BE2C (cell line): ENCODE measurements at regions not wholly inside any gene's neighbourhood (a gene's known extent, or its start where the extent isn't known, plus 50 kb on each side); places are given as distances from the start of the nearest gene placed in this dataset.

ENCODE experiments used
- DNase-seq: peaks from one replicate; pipeline ENCODE4 v3.0.0-alpha.2; 2020
- H3K27me3 ChIP-seq: fragments of 250-450 bp; sonication (Bioruptor Pico); 2 replicates; pipeline ENCODE4 v1.5.1; 2020; ENCODE audit warnings: mild to moderate bottlenecking
- H3K36me3 ChIP-seq: fragments of 250-450 bp; sonication (Bioruptor Pico); 2 replicates; pipeline ENCODE4 v1.5.1; 2020; ENCODE audit warnings: mild to moderate bottlenecking
- H3K4me1 ChIP-seq: fragments of 250-450 bp; sonication (Bioruptor Pico); 2 replicates; pipeline ENCODE4 v1.5.1; 2020
- H3K4me3 ChIP-seq: 2 replicates; pipeline ENCODE4 v1.5.1; 2011; ENCODE audit warnings: low read depth, low read length
- H3K9me3 ChIP-seq: fragments of 250-450 bp; sonication (Bioruptor Pico); 2 replicates; pipeline ENCODE4 v1.5.1; 2020
- CTCF ChIP-seq: IDR thresholded peaks from 2 replicates; pipeline ENCODE4 v1.5.1; 2012; ENCODE audit warnings: mild to moderate bottlenecking, low read depth, low read length

- Histone ChIP-seq H3K4me1 (peaks cover 2% of the 10 kb centered on the region; the same call in 1 of the 2 replicates), H3K36me3 (no peaks in the 10 kb centered on the region), H3K4me3 (no peak overlapping the region), H3K27me3 (no peaks in the 10 kb centered on the region), H3K9me3 (no peaks in the 10 kb centered on the region)
- no peak for DNase-seq
- no peak for TF ChIP-seq CTCF
These were observed 301.6 kb downstream of the LRFN2 start for GRCh38 chr6:40285535-40285934.

- peaks cover 2% of the 10 kb centered on the region; the same call in 1 of the 2 replicates for H3K4me1 ChIP-seq
- no peaks in the 10 kb centered on the region for H3K9me3 ChIP-seq
- no peak overlapping the region for H3K4me3 ChIP-seq
- no peak for DNase-seq
- TF ChIP-seq CTCF: no peak
- no peaks in the 10 kb centered on the region for H3K27me3 ChIP-seq
- H3K36me3 ChIP-seq: no peaks in the 10 kb centered on the region
These were observed 304.2 kb downstream of the LRFN2 start for GRCh38 chr6:40282986-40283385.

GRCh38 chr6:40281402-40281801, 305.8 kb downstream of the LRFN2 start:
- no peak for TF ChIP-seq CTCF
- Histone ChIP-seq H3K4me1 (peaks cover 7% of the 10 kb centered on the region; the same call in 1 of the 2 replicates), H3K27me3 (no peaks in the 10 kb centered on the region), H3K36me3 (no peaks in the 10 kb centered on the region), H3K4me3 (no peak overlapping the region), H3K9me3 (no peaks in the 10 kb centered on the region)
- no peak for DNase-seq

GRCh38 chr6:40280231-40280630, 306.9 kb downstream of the LRFN2 start:
- Histone ChIP-seq H3K27me3 (no peaks in the 10 kb centered on the region), H3K4me3 (no peak overlapping the region), H3K9me3 (no peaks in the 10 kb centered on the region), H3K4me1 (peaks cover 12% of the 10 kb centered on the region; the same call in 1 of the 2 replicates), H3K36me3 (no peaks in the 10 kb centered on the region)
- no peak for TF ChIP-seq CTCF
- DNase-seq: no peak

- Histone ChIP-seq H3K27me3 (no peaks in the 10 kb centered on the region), H3K4me3 (peak overlapping the region; percentile 5), H3K4me1 (peaks cover 12% of the 10 kb centered on the region; the same call in 1 of the 2 replicates), H3K36me3 (no peaks in the 10 kb centered on the region), H3K9me3 (no peaks in the 10 kb centered on the region)
- DNase-seq: peak; percentile 68
- no peak for TF ChIP-seq CTCF
These were observed 311.0 kb downstream of the LRFN2 start for GRCh38 chr6:40276141-40276540.

GRCh38 chr6:40274058-40274457, 313.1 kb downstream of the LRFN2 start:
- no peaks in the 10 kb centered on the region for H3K9me3 ChIP-seq
- no peaks in the 10 kb centered on the region for H3K27me3 ChIP-seq
- no peak for TF ChIP-seq CTCF
- H3K4me1 ChIP-seq: peaks cover 12% of the 10 kb centered on the region; the same call in 1 of the 2 replicates
- no peak for DNase-seq
- H3K4me3 ChIP-seq: no peak overlapping the region
- H3K36me3 ChIP-seq: no peaks in the 10 kb centered on the region
